Spleen (tissue), 7 donors: ENCODE measurements at regions not wholly inside any gene's neighbourhood (a gene's known extent, or its start where the extent isn't known, plus 50 kb on each side); places are given as distances from the start of the nearest gene placed in this dataset.

Source experiments
- CTCF ChIP-seq, 11 experiments: fragments of 200-600 bp in 7 of 11; fragments of 450-650 bp in 4 of 11; sonication (generic) in 4 of 11; IDR thresholded peaks in 8 of 11; conservative IDR thresholded peaks in 3 of 11; 1 replicate in 7 of 11; 2 replicates in 4 of 11; pipeline versions ENCODE4 v1.4.0 to v1.8.0; 2016 to 2021; ENCODE audit warnings: antibody characterized with exemption in 11 of 11, inconsistent platforms in 4 of 11, mild to moderate bottlenecking in 1 of 11
- POLR2AphosphoS5 ChIP-seq, 3 donors: sonication (generic); formaldehyde crosslinking; IDR thresholded peaks; one replicate each; pipeline ENCODE4 v1.5.1; 2017; ENCODE audit warnings: antibody characterized with exemption in 3 of 3
- donor health status: DM: no; HTN: no; CAD: no; lungs with moderate emphysema.
- donor health status: DM: no; HTN: no; CAD: no.
- donor health status: DM: no; HTN: no; CAD: no.

- TF ChIP-seq CTCF (IDR thresholded peaks at IDR 0.05 in 8 of 11, conservative IDR thresholded peaks at IDR 0.05 in 3 of 11) (no peak), POLR2AphosphoS5 (IDR thresholded peaks at IDR 0.05) (no peak)
Measured at GRCh38 chr6:91812596-91813274, 1225.9 kb upstream of the MAP3K7 start.
